Mucosa of descending colon (tissue), 3 donors: ENCODE measurements at regions not wholly inside any gene's neighbourhood (a gene's known extent, or its start where the extent isn't known, plus 50 kb on each side); places are given as distances from the start of the nearest gene placed in this dataset.

Experiments
- ATAC-seq: fragments of 200-7000 bp; cut with Tn5 transposase; one replicate; pipeline ENCODE4 v1.9.1; 2020; ENCODE audit warnings: mild to moderate bottlenecking, moderate library complexity
- DNase-seq, 3 donors: peaks; one replicate each; pipeline ENCODE4 v3.0.0-alpha.2; 2020
- H3K36me3 ChIP-seq: fragments of 200-600 bp; one replicate; pipeline ENCODE4 v1.8.0; 2021; ENCODE audit warnings: low read depth, mild to moderate bottlenecking
- H3K4me1 ChIP-seq: fragments of 200-600 bp; one replicate; pipeline ENCODE4 v1.8.0; 2021; ENCODE audit warnings: low read depth, mild to moderate bottlenecking
- H3K4me3 ChIP-seq: fragments of 200-600 bp; one replicate; pipeline ENCODE4 v1.8.0; 2021; ENCODE audit warnings: mild to moderate bottlenecking
- H3K9me3 ChIP-seq: fragments of 200-600 bp; one replicate; pipeline ENCODE4 v1.8.0; 2021; ENCODE audit warnings: mild to moderate bottlenecking
- CTCF ChIP-seq: fragments of 200-600 bp; IDR thresholded peaks from one replicate; pipeline ENCODE4 v1.8.0; 2022; ENCODE audit warnings: antibody characterized with exemption, mild to moderate bottlenecking
- intact Hi-C, 2 donors: fragments of 100-400 bp; cut with DNase I in 1 of 2; cut with micrococcal nuclease in 1 of 2; formaldehyde crosslinking; loops; one replicate each; pipeline versions ENCODE4 v1.11.0 to v1.11.1; 2022; cut with DNase I, micrococcal nuclease
- donor health status: DM: no; HTN: no; CAD: no; lungs with moderate emphysema.
- donor health status: DM: no; HTN: no; CAD: no.
- donor health status: DM: no; HTN: yes; CAD: no.

GRCh38 chr17:52213451-52213850 is 54.9 kb upstream of the CA10 start:
- no peak for TF ChIP-seq CTCF
- DNase-seq = no peak
- Histone ChIP-seq H3K4me3 (no peak overlapping the region), H3K36me3 (no peaks in the 10 kb centered on the region), H3K4me1 (no peaks in the 10 kb centered on the region), H3K9me3 (no peaks in the 10 kb centered on the region)
- intact Hi-C loops = no loop called here
- ATAC-seq = no peak

GRCh38 chr17:52212851-52213250 is 54.3 kb upstream of the CA10 start:
- H3K4me1 ChIP-seq = no peaks in the 10 kb centered on the region
- H3K4me3 ChIP-seq = no peak overlapping the region
- DNase-seq (no peak), ATAC-seq (no peak)
- intact Hi-C loops = no loop called here
- TF ChIP-seq CTCF = no peak
- no peaks in the 10 kb centered on the region for H3K9me3 ChIP-seq
- no peaks in the 10 kb centered on the region for H3K36me3 ChIP-seq

- intact Hi-C loops = no loop called here
- Histone ChIP-seq H3K9me3 (no peaks in the 10 kb centered on the region), H3K36me3 (no peaks in the 10 kb centered on the region), H3K4me3 (no peak overlapping the region), H3K4me1 (no peaks in the 10 kb centered on the region)
- DNase-seq (no peak), ATAC-seq (no peak)
- no peak for TF ChIP-seq CTCF
These were observed 51.0 kb upstream of the CA10 start for GRCh38 chr17:52209507-52209906.
